ENCODE measurements at regions not wholly inside any gene's neighbourhood (a gene's known extent, or its start where the extent isn't known, plus 50 kb on each side); places are given as distances from the start of the nearest gene placed in this dataset.

- no peak overlapping the region for H3K4me3 ChIP-seq (ENCODE audit: low read depth, low read length)
- peaks cover 5% of the 10 kb centered on the region for H3K27me3 ChIP-seq (ENCODE audit: control insufficient read depth, insufficient read depth, low read length)
- no peak for DNase-seq (ENCODE audit: low read depth)
- TF ChIP-seq, protein P1, sequence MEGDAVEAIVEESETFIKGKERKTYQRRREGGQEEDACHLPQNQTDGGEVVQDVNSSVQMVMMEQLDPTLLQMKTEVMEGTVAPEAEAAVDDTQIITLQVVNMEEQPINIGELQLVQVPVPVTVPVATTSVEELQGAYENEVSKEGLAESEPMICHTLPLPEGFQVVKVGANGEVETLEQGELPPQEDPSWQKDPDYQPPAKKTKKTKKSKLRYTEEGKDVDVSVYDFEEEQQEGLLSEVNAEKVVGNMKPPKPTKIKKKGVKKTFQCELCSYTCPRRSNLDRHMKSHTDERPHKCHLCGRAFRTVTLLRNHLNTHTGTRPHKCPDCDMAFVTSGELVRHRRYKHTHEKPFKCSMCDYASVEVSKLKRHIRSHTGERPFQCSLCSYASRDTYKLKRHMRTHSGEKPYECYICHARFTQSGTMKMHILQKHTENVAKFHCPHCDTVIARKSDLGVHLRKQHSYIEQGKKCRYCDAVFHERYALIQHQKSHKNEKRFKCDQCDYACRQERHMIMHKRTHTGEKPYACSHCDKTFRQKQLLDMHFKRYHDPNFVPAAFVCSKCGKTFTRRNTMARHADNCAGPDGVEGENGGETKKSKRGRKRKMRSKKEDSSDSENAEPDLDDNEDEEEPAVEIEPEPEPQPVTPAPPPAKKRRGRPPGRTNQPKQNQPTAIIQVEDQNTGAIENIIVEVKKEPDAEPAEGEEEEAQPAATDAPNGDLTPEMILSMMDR (IDR thresholded peaks at IDR 0.05; ENCODE audit: insufficient read depth, low read length, poor library complexity, severe bottlenecking) = no peak
- no peaks in the 10 kb centered on the region for H3K36me3 ChIP-seq (ENCODE audit: control insufficient read depth, insufficient read depth, low read length)
Observed at GRCh38 chr9:96183751-96184150, 118.2 kb downstream of the HSD17B3 start.

DNA sequence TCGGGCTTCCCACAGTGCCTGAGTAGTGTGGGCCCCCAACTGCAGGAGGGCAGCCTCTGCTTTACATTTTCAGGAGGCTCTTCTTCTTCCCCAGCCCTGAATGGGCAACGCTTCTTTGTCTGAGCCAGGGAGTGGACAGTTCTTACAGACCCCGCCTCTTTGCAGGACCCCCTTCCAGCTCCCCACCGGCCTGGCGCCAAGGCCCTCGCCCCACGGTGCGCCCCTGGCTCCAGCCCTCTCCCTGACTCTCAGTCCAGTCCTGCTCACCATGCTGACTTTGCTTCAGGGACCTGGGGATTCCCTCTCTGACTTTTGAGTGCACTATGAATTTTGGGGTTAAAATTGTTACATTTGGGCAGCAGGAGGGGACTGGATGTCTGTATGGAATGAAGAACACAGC is 123.8 kb downstream of the HSD17B3 start:
- no peak overlapping the region for H3K4me3 ChIP-seq (ENCODE audit: low read depth, low read length)
- DNase-seq (ENCODE audit: low read depth) = no peak
- TF ChIP-seq, protein P1 (IDR thresholded peaks at IDR 0.05; ENCODE audit: insufficient read depth, low read length, poor library complexity, severe bottlenecking) = no peak
- peaks cover 5% of the 10 kb centered on the region for H3K27me3 ChIP-seq (ENCODE audit: control insufficient read depth, insufficient read depth, low read length)
- no peaks in the 10 kb centered on the region for H3K36me3 ChIP-seq (ENCODE audit: control insufficient read depth, insufficient read depth, low read length)

DNA sequence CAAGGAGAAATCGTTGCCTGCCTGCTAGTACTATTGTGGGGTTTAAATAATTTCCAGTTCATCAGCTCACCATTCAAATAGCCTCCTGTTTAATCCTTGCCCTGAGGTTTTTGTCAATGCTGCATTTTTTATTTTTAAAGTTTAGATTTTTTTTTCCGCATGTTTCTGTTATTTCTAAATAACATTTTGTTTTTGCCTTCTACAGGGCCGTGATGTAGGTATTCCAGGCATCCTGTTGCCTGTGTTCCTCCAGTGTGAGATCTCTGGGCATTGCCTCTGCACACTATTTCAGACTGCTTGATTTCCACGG is 124.3 kb downstream of the HSD17B3 start:
- no peak overlapping the region for H3K4me3 ChIP-seq (ENCODE audit: low read depth, low read length)
- H3K27me3 ChIP-seq (ENCODE audit: control insufficient read depth, insufficient read depth, low read length) = peaks cover 5% of the 10 kb centered on the region
- TF ChIP-seq, protein P1 (IDR thresholded peaks at IDR 0.05; ENCODE audit: insufficient read depth, low read length, poor library complexity, severe bottlenecking) = no peak
- no peak for DNase-seq (ENCODE audit: low read depth)
- H3K36me3 ChIP-seq (ENCODE audit: control insufficient read depth, insufficient read depth, low read length) = no peaks in the 10 kb centered on the region

DNA sequence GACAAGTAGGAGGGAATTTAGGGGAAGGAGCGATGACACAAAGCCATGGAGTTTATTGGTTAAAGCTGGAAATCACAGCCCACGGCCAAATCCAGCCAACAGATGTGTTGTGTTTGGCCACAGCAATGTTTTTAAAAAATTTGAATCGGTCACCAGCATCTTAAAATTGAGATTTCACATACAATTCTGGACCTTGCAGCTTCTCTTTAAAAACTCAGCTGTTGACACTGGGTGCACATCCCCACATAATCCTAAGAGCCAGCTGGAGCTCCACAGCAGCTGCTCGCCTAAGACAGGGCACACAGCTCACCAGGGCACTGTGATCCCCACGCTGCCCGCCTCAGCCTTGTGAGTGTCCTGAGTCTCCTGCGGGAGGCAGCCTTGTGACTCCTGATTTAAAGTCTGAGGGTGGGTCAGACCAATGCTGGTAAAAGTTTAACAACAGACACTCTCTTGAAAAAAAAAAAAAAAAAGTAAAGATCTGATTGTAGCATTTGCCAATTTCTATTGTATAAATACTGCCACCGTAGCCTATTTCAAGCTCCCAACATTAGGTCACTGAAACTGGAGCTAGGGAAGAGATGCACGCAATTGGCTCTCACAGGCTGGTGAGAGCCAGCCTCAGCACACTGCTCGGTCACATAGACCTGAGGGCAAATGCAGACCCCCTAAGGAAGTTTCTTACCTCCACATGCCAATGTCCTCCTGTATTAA is 124.8 kb downstream of the HSD17B3 start:
- DNase-seq (ENCODE audit: low read depth) = no peak
- no peaks in the 10 kb centered on the region for H3K36me3 ChIP-seq (ENCODE audit: control insufficient read depth, insufficient read depth, low read length)
- H3K4me3 ChIP-seq (ENCODE audit: low read depth, low read length) = no peak overlapping the region
- TF ChIP-seq, protein P1 (IDR thresholded peaks at IDR 0.05; ENCODE audit: insufficient read depth, low read length, poor library complexity, severe bottlenecking) = no peak
- H3K27me3 ChIP-seq (ENCODE audit: control insufficient read depth, insufficient read depth, low read length) = peaks cover 2% of the 10 kb centered on the region

GRCh38 chr9:96175796-96176195 is 126.2 kb downstream of the HSD17B3 start:
- Histone ChIP-seq H3K4me3 (ENCODE audit: low read depth, low read length) (no peak overlapping the region), H3K36me3 (ENCODE audit: control insufficient read depth, insufficient read depth, low read length) (no peaks in the 10 kb centered on the region), H3K27me3 (ENCODE audit: control insufficient read depth, insufficient read depth, low read length) (no peaks in the 10 kb centered on the region)
- TF ChIP-seq, protein P1 (IDR thresholded peaks at IDR 0.05; ENCODE audit: insufficient read depth, low read length, poor library complexity, severe bottlenecking) = no peak
- no peak for DNase-seq (ENCODE audit: low read depth)

DNA sequence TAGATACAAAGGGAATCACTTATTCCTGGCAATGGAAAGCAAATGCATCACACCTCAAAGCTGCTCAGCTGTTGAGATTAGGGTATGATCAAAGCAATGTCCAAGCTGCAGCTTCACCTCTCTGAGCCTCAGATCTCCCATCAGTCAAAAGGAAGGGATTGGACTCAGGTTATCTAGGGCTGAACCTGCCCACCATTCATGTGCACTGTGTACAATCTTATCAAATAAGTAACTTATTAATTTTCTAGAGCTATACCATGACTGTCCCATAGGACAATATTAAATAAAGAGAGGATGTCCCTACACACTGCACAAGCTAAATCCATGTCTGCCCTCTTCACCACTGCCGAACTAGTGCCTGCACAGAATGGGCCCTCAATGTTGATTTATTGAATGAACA is 127.0 kb downstream of the HSD17B3 start:
- DNase-seq (ENCODE audit: low read depth) = no peak
- TF ChIP-seq, protein P1 (IDR thresholded peaks at IDR 0.05; ENCODE audit: insufficient read depth, low read length, poor library complexity, severe bottlenecking) = no peak

More for the DNA sequence above, 127.0 kb downstream of the HSD17B3 start:
- no peak overlapping the region for H3K4me3 ChIP-seq (ENCODE audit: low read depth, low read length)
- H3K36me3 ChIP-seq (ENCODE audit: control insufficient read depth, insufficient read depth, low read length) = no peaks in the 10 kb centered on the region
- H3K27me3 ChIP-seq (ENCODE audit: control insufficient read depth, insufficient read depth, low read length) = no peaks in the 10 kb centered on the region
